Trophoblast cell (in vitro differentiated cells and primary cell): ENCODE measurements at regions not wholly inside any gene's neighbourhood (a gene's known extent, or its start where the extent isn't known, plus 50 kb on each side); places are given as distances from the start of the nearest gene placed in this dataset.
A peak's percentile ranks its signal among the peaks of the same experiment; 100 is the strongest.

Experiments
- DNase-seq, 2 donors: peaks; one replicate each; pipeline ENCODE4 v3.0.0-alpha.2; 2016
- H2AFZ ChIP-seq: 2 replicates; pipeline ENCODE4 v1.6.1; 2013; ENCODE audit warnings: low read length, moderate library complexity, mild to moderate bottlenecking; ENCODE audit not compliant: insufficient read depth, poor library complexity
- H2AK5ac ChIP-seq: 2 replicates; pipeline ENCODE4 v1.6.1; 2013; ENCODE audit warnings: mild to moderate bottlenecking, low read length
- H2BK120ac ChIP-seq: 2 replicates; pipeline ENCODE4 v1.6.1; 2013; ENCODE audit warnings: low read length, mild to moderate bottlenecking, moderate library complexity; ENCODE audit not compliant: insufficient read depth, poor library complexity
- H2BK12ac ChIP-seq: 2 replicates; pipeline ENCODE4 v1.6.1; 2013; ENCODE audit warnings: mild to moderate bottlenecking, low read length, moderate library complexity
- H2BK5ac ChIP-seq: 2 replicates; pipeline ENCODE4 v1.6.1; 2013; ENCODE audit warnings: low read length, low read depth, moderate library complexity, mild to moderate bottlenecking; ENCODE audit not compliant: poor library complexity
- H3K14ac ChIP-seq: 2 replicates; pipeline ENCODE4 v1.6.1; 2013; ENCODE audit warnings: mild to moderate bottlenecking, low read length
- H3K18ac ChIP-seq: 2 replicates; pipeline ENCODE4 v1.6.1; 2013; ENCODE audit warnings: mild to moderate bottlenecking, low read length
- H3K23ac ChIP-seq: 2 replicates; pipeline ENCODE4 v1.6.1; 2013; ENCODE audit warnings: low read length
- H3K27ac ChIP-seq: 2 replicates; pipeline ENCODE4 v1.5.1; 2013; ENCODE audit warnings: low read depth, mild to moderate bottlenecking, inconsistent platforms, low read length, moderate library complexity
- H3K27me3 ChIP-seq: 2 replicates; pipeline ENCODE4 v1.6.1; 2013; ENCODE audit warnings: inconsistent platforms, mild to moderate bottlenecking, low read length, moderate library complexity; ENCODE audit not compliant: insufficient read depth
- H3K36me3 ChIP-seq, 2 experiments: 1 replicate in 1 of 2; 2 replicates in 1 of 2; pipeline ENCODE4 v1.6.1; 2013; ENCODE audit warnings: low read length in 2 of 2, mild to moderate bottlenecking in 2 of 2, moderate library complexity in 1 of 2; ENCODE audit not compliant: insufficient read depth in 2 of 2, control insufficient read depth in 1 of 2
- H3K4ac ChIP-seq: 2 replicates; pipeline ENCODE4 v1.6.1; 2013; ENCODE audit warnings: low read depth, mild to moderate bottlenecking, low read length, moderate library complexity
- H3K4me1 ChIP-seq, 2 experiments: 1 replicate in 1 of 2; 2 replicates in 1 of 2; pipeline ENCODE4 v1.6.1; 2013; ENCODE audit warnings: low read length in 2 of 2, mild to moderate bottlenecking in 2 of 2, moderate library complexity in 1 of 2; ENCODE audit not compliant: insufficient read depth in 2 of 2, control insufficient read depth in 1 of 2
- H3K4me2 ChIP-seq: 2 replicates; pipeline ENCODE4 v1.6.1; 2013; ENCODE audit warnings: inconsistent platforms, mild to moderate bottlenecking, low read length, moderate library complexity
- H3K4me3 ChIP-seq: 2 replicates; pipeline ENCODE4 v1.5.1; 2013; ENCODE audit warnings: mild to moderate bottlenecking, low read depth, low read length, inconsistent platforms
- H3K79me1 ChIP-seq: one replicate; pipeline ENCODE4 v1.6.1; 2013; ENCODE audit warnings: low read length
- H3K79me2 ChIP-seq: 2 replicates; pipeline ENCODE4 v1.6.1; 2013; ENCODE audit warnings: low read length, mild to moderate bottlenecking; ENCODE audit not compliant: control insufficient read depth, insufficient read depth, poor library complexity
- H3K9ac ChIP-seq: 2 replicates; pipeline ENCODE4 v1.6.1; 2013; ENCODE audit warnings: mild to moderate bottlenecking, low read length
- H3K9me3 ChIP-seq: 2 replicates; pipeline ENCODE4 v1.6.1; 2013; ENCODE audit warnings: low read depth, mild to moderate bottlenecking, control low read depth, inconsistent platforms, low read length; ENCODE audit not compliant: insufficient read depth
- H4K12ac ChIP-seq: 2 replicates; pipeline ENCODE4 v1.6.1; 2013; ENCODE audit warnings: low read depth, mild to moderate bottlenecking, low read length, moderate library complexity
- H4K8ac ChIP-seq: 2 replicates; pipeline ENCODE4 v1.6.1; 2013; ENCODE audit warnings: low read depth, mild to moderate bottlenecking, low read length, moderate library complexity
- H4K91ac ChIP-seq: one replicate; pipeline ENCODE4 v1.6.1; 2013; ENCODE audit warnings: low read depth, mild to moderate bottlenecking, low read length, moderate library complexity
- WGBS: extraction: QIAGEN DNeasy Blood & Tissue Kit; methylation state at CpG from one replicate; pipeline ENCODE4 v1.1.7; 2013; ENCODE audit warnings: missing lambda C conversion rate; ENCODE audit not compliant: insufficient read length, insufficient coverage; ENCODE audit errors: extremely low coverage; 5-methylcytosine and 5-hydroxymethylcytosine counted together

DNA sequence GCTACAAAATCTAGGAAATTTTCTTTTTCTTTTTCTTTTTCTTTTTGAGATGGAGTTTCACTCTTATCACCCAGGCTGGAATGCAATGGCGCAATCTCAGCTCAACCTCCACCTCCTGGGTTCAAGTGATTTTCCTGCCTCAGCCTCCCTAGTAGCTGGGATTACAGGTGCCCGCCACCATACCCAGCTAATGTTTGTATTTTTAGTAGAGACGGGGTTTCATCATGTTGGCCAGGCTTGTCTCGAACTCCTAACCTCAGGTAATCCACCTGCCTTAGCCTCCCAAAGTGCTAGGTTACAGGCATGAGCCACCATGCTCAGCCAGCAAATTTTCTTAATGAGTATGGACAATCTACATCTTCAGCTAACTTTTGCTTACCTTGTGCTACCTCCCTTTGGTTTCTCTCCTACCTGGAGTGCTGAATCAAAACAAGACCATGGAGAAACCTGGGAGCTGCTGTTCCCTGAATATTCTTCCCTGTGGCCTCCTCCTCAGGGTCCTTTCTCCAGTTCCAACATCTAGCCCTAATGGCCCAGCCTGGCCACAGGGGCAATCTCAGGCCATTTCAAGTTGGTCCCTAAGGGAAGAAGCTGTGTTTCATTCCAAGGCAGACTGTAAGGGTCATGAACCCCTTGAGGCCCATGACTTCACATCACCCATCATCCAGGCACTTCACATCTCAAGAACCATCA lies 74.6 kb upstream of the EGLN3 start:
- H3K23ac ChIP-seq = no peak overlapping the region
- H4K12ac ChIP-seq = no peak overlapping the region
- peak; percentile 48 to 68 for DNase-seq

DNA sequence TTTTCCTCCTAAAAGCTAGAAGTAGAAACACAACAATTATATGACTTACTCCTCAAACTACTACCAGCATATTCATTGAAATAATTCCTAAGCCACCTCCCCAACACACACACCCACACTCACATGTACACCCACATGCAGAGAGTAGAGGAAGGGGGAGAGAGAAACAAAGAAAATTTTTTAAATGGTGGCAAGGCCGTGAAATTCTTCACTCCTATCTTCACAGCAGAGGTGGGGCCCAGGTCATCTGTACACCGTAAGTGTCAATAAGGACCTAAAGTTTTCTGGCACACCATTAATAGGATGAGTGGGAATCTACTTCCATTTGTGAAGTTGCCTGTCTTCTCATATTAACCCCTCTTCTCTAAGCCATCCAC lies 73.9 kb upstream of the EGLN3 start:
- Histone ChIP-seq H3K9ac (no peak overlapping the region), H3K9me3 (no peaks in the 10 kb centered on the region)

More for the DNA sequence above, 74.6 kb upstream of the EGLN3 start:
- no peaks in the 10 kb centered on the region for H3K9me3 ChIP-seq
- H3K4me2 ChIP-seq = no peak overlapping the region
- H3K9ac ChIP-seq = no peak overlapping the region
- H3K14ac ChIP-seq = no peak overlapping the region
- no peak overlapping the region for H3K4ac ChIP-seq
- no peak overlapping the region for H4K8ac ChIP-seq
- H2BK120ac ChIP-seq = no peak overlapping the region
- no peaks in the 10 kb centered on the region for H3K27me3 ChIP-seq
- H3K4me3 ChIP-seq = no peak overlapping the region
- H2BK5ac ChIP-seq = no peak overlapping the region
- H3K36me3 ChIP-seq = no peaks in the 10 kb centered on the region
- no peak overlapping the region for H2AFZ ChIP-seq
- H3K27ac ChIP-seq = no peak overlapping the region
- no CpG with 5 or more reads among the region's 4 CpGs for WGBS
- H2BK12ac ChIP-seq = no peak overlapping the region
- no peak overlapping the region for H2AK5ac ChIP-seq
- no peak overlapping the region for H3K18ac ChIP-seq
- peaks cover 4 to 5% of the 10 kb centered on the region in 2 experiments for H3K4me1 ChIP-seq
- H3K79me1 ChIP-seq = no peaks in the 10 kb centered on the region
- no peaks in the 10 kb centered on the region for H3K79me2 ChIP-seq
- no peak overlapping the region for H4K91ac ChIP-seq

GRCh38 chr14:34023824-34024767 lies 73.2 kb upstream of the EGLN3 start:
- no peak overlapping the region for H3K18ac ChIP-seq
- H3K4me2 ChIP-seq = no peak overlapping the region
- no peak overlapping the region for H3K27ac ChIP-seq
- H2BK5ac ChIP-seq = no peak overlapping the region
- H4K12ac ChIP-seq = no peak overlapping the region
- no peaks in the 10 kb centered on the region for H3K4me1 ChIP-seq
- DNase-seq = no peak
- no peak overlapping the region for H2AFZ ChIP-seq
- H3K9ac ChIP-seq = no peak overlapping the region
- no peaks in the 10 kb centered on the region for H3K79me2 ChIP-seq
- H3K9me3 ChIP-seq = no peaks in the 10 kb centered on the region
- WGBS = no CpG with 5 or more reads among the region's 13 CpGs
- H4K8ac ChIP-seq = no peak overlapping the region
- H3K23ac ChIP-seq = no peak overlapping the region
- H3K79me1 ChIP-seq = no peaks in the 10 kb centered on the region
- H2BK120ac ChIP-seq = no peak overlapping the region
- peak overlapping the region; percentile 39 for H2BK12ac ChIP-seq
- no peak overlapping the region for H3K4ac ChIP-seq
- H3K14ac ChIP-seq = no peak overlapping the region
- H3K27me3 ChIP-seq = no peaks in the 10 kb centered on the region
- no peak overlapping the region for H3K4me3 ChIP-seq
- no peak overlapping the region for H2AK5ac ChIP-seq
- H3K36me3 ChIP-seq = no peaks in the 10 kb centered on the region
- no peak overlapping the region for H4K91ac ChIP-seq

More for the DNA sequence above, 73.9 kb upstream of the EGLN3 start:
- Histone ChIP-seq H3K18ac (no peak overlapping the region), H3K27ac (no peak overlapping the region), H3K4me3 (no peak overlapping the region), H4K12ac (no peak overlapping the region), H4K8ac (no peak overlapping the region), H3K4me1 (peaks cover 2% of the 10 kb centered on the region in 2 experiments), H3K79me2 (no peaks in the 10 kb centered on the region), H3K4ac (no peak overlapping the region), H2AK5ac (no peak overlapping the region), H3K79me1 (no peaks in the 10 kb centered on the region), H4K91ac (no peak overlapping the region), H3K14ac (no peak overlapping the region), H3K4me2 (no peak overlapping the region), H2BK5ac (no peak overlapping the region), H2BK12ac (no peak overlapping the region), H3K36me3 (no peaks in the 10 kb centered on the region), H2BK120ac (no peak overlapping the region), H3K23ac (no peak overlapping the region), H2AFZ (no peak overlapping the region), H3K27me3 (no peaks in the 10 kb centered on the region)
- no CpG with 5 or more reads among the region's 2 CpGs for WGBS
- peak; percentile 7 to 49 for DNase-seq

DNA sequence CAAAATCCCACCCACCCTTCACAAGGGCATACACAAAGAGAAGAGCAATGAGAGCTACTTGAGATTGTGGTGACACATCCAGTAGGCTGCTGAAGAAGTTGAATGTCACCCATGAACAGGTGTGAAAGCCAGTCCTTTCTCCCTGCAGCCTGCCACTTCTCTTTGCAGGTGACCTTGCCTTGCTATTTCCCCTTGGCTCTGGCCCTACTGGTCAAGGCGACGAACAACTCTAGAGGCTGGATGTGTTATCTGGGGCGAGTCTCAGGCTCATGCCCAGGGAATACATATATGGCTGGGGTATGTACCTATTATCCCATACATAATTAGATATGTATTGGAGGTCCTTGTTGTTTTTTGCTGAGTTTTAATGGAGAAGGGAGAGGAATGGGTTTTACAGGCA lies 70.2 kb upstream of the EGLN3 start:
- H2BK5ac ChIP-seq = no peak overlapping the region
- no CpG with 5 or more reads among the region's 3 CpGs for WGBS
- no peak overlapping the region for H3K23ac ChIP-seq

More for the DNA sequence above, 70.2 kb upstream of the EGLN3 start:
- Histone ChIP-seq H3K27ac (no peak overlapping the region), H3K9me3 (no peaks in the 10 kb centered on the region), H4K91ac (no peak overlapping the region), H3K4me3 (no peak overlapping the region), H3K27me3 (no peaks in the 10 kb centered on the region), H3K9ac (no peak overlapping the region), H4K12ac (no peak overlapping the region), H2BK120ac (no peak overlapping the region), H3K14ac (no peak overlapping the region), H3K79me2 (no peaks in the 10 kb centered on the region), H2AK5ac (no peak overlapping the region), H3K36me3 (no peaks in the 10 kb centered on the region), H3K18ac (no peak overlapping the region), H3K4me1 (no peaks in the 10 kb centered on the region), H2BK12ac (no peak overlapping the region), H4K8ac (no peak overlapping the region), H3K4me2 (no peak overlapping the region), H3K4ac (no peak overlapping the region), H2AFZ (no peak overlapping the region), H3K79me1 (peaks cover 2% of the 10 kb centered on the region)
- no peak for DNase-seq
